HG02678 (cell line): ENCODE measurements at regions not wholly inside any gene's neighbourhood (a gene's known extent, or its start where the extent isn't known, plus 50 kb on each side); places are given as distances from the start of the nearest gene placed in this dataset.

Experiments
- ATAC-seq: cut with Tn5 transposase; IDR thresholded peaks from one replicate; pipeline ENCODE4 v1.9.1; 2021; ENCODE audit warnings: mild to moderate bottlenecking, moderate library complexity; ENCODE audit not compliant: unreplicated experiment

DNA sequence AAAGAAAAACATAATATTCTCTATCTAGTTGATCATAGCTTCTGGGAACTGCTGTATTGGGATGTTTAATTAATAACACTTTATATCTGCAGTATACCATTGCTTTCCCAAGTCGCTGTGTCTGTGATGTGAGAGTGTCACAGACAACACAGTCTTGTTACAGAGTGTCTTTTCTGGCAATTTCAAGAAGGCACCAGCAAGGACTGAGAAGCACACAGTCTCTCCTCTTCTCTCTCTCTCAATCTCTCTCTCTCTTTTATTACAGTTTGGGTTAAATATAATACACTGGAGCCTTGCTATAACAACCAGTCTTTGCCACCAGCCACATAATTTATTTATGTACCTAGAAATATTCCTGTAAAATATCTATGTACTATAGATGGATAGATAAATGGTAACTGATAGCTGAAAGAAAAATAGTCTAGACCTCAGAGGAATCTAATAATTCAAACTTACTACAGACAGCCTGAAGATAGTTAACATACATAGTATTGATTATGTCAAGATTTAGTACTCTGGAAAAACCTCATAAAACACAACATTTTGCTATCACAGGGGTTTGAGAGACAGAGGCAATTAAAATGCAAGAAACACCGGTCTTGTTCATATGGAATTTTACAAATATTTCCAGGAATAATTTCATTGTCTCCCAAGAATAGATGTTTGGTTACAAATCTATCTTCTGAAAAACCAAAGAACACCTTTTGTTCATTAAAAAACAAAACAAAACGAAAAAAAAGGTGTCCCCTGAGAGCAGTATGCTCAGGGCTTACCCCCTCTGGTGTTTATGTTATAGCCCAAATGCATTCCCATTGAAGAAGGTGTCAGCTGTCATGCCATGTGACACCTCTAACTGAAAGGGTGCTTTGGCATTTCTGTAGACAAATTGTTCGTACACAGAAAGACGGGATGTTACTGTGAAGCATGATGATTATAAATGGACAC is 507.8 kb downstream of the TBC1D4 start:
- no peak for ATAC-seq

DNA sequence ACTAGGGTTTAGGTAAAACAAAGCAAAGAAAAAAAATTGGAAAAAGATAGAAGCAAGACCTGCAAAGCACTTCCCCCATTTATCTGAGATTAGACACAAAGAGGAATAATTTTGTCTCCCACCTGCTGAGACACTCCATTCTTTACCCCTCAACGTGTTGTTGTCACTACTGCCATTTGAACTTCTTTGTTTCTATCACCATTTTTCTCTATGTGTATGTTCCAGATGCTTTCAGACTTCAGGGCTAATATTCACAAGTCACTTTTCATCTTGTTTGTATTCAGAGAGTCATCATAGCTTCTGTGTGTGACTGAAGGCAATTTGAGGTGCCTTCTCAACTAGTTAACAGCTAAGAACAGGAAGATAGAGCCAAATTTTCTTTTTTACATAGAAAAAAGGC is 512.5 kb downstream of the TBC1D4 start:
- ATAC-seq, result no peak

DNA sequence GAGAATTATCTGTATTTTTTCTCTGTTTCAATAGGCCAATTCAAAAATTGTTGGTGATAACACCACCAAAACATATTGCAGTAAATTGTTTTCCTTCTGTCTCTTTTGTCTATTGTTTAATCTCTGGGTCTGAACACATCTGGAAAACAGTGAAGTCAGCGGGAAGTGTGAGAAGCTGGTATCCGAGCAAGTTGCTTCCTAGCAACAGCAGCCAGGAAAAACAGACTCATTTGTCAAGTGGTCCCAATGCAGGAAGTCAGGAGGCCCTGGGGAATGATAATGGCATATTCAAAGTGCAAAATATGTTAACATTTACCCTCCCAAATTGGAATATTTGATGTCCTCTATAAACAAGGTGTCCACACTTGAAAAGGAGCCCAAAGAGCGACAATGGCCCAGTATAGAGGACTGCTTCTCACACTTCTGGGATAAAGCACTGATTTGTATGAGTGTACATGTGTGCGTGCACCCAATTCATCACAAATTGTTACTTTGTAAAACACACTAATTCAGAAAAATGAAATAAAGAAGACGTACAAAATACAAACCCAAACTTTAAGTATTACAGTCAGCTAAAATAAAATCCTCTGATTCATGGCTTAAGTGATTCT is 515.0 kb downstream of the TBC1D4 start:
- ATAC-seq, result no peak

DNA sequence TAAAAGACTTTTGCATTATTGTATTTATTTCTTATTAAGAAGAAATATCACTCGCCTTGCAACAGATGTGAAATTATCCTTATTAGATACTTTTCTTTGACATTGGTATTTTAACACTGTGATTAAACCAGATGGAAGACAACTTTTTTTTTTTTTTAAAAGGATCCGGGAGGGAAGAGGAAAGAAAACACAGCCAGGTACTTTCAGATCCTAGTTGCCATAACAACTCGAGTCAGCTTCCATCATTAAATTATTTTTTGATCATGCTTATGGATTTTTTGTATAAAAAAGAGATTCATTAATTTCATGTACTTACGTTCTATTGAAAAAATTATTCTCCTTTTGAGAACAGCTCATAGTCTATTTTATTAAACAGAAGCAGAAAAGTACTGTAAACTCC is 515.7 kb downstream of the TBC1D4 start:
- ATAC-seq, result no peak

DNA sequence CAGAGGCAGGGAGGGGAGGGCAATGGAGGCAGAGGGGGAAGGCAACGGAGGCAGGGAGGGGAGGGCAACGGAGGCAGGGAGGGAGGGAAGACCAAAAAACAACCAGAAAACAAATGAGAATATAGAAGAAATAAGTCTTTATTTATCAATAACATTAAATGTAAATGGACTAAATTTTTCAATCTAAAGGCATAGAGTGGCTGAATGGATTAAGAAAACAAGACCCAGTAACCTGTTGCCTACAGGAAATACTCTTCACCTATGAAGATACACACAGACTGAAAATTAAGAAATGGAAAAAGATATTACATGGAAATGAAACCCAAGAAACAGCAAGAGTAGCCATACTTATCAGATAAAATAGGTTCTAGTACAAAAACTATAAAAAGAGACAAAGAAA is 536.3 kb downstream of the TBC1D4 start:
- ATAC-seq, result no peak

DNA sequence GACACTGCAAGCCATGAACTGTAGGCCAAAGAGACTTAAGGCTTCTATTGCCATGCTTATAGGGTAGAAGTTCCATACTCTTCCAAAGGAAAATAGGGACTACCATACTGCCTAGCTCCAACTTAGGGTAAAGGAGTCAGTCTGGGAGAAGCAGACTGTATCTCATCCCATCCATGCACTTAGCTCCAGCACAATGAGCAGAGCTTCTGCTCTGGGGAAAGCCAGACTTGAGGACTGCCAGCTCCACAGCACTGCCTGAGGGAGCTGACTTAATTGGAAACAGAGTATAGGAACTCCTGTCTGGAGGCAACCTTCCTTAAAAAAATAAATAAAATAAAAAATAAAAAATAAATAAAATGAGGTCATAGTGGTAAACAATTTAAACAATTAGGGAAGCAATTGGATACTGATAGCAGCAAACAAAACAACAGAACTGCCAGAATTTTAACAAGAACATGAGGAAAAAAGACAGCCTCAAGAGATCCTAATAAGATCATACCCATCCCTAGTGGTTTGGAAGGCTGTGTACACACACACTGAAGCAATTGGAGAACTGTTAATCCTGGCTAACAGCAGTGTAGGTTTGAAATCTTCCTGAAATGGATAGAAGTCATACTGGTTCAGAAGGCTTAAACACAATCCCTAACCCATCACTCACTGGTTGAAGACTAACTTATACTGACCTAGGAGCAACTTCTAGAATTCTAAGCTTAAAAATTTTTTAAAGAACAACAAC is 550.1 kb downstream of the TBC1D4 start:
- no peak for ATAC-seq

DNA sequence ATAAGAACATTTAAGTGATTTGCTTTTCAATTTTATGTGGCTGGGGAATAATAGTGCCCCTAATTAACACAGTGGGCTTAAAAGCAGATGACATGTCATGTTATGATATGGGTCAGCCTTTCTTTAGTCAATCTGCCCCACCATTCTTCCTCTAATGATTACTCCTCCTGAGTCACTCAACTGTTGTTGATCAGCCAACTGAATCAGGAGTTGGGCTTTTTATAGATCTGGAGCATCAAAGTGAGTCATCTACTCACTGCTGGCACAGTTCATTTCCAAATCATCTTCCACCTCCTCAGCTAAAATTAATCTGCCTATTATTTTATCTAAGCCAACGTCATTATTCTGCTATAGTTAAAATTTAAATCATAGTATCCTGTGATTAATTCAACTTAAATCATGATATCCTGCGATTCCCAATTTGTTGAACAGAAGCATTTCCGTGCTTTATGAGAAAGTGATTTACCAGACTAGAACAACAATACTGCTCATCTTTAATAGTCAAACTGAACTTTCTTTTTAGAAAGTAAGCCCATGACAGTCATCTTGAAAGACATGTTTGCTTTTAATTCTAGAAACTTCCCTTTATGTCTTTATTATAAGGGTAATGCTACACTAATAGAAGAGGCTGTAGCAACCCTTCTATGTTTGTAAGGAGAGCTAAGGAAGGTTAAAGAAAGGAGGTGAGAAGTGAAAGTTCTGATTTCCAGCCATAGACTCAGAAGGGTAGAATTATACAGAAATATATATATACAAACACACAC is 551.4 kb downstream of the TBC1D4 start:
- ATAC-seq, result no peak

DNA sequence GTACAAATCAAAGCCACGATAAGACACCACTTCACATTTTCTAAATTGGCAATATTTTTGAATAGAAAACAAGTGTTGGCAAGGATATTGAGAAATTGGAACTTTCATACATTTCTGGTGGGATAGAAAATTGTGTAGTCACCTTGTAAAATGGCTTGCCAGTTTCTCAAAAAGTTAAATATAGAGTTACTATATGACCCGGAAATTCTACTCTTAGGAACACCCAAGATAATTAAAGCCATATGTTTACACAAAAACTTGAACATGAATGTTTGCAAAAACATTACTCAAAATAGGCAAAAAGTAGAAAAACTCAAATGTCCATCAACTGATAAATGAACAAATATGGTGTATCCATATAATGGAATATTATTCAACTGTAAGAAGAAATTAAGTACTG is 552.5 kb downstream of the TBC1D4 start:
- ATAC-seq, result no peak

DNA sequence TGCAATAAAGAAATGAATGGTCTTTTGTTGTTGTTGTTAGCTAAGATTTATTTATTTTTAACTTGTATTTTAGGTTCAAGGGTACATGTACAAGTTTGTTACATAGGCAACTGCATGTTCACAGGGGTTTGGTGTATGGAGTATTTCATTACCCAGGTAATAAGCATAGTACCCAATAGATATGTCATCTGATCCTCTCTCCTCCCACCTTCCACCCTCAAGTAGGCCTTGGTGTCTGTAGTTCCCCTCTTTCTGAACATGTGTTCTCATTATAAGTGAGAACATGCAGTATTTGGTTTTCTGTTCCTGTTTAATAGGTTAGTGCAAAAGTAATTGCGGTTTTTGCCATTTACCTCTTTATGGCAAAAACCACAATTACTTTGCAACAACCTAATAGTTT is 554.1 kb downstream of the TBC1D4 start:
- ATAC-seq, result no peak

DNA sequence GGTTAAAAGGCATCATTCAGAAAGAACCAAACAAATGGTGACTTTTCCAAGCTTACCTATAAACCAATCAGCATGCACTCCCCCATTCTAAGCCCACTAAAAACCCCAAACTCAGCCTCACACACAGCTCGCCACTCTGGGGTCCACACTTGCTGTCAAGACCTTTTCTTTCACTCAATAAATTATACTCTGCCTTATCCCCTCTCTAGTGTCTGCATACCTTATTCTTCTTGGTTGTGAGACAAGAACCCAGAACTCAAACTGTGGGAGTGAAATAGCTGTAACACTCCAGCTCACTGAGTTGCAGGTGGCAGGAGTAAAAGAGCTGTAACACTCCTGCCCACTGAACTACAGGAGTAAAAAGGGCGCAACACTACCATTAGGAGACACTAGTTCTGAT is 559.0 kb downstream of the TBC1D4 start:
- ATAC-seq, result no peak

DNA sequence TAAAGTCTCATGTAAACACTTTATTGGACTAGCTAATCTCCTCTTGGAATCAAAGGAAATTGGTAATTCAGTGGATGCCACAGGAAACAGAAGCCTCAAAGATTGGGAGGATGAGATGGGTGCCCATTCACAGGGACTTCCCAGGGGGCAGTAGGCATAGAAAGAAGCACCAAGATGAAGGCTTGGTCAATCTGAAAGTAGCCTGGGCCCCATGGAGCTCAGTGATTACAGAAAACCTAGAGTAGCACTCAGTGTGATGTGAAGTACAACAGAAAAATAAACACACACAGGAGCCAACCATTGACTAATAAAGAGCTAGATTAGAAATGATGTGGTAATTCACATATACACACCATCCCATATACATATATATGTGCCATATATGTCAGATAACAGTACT is 560.6 kb downstream of the TBC1D4 start:
- ATAC-seq, result no peak

DNA sequence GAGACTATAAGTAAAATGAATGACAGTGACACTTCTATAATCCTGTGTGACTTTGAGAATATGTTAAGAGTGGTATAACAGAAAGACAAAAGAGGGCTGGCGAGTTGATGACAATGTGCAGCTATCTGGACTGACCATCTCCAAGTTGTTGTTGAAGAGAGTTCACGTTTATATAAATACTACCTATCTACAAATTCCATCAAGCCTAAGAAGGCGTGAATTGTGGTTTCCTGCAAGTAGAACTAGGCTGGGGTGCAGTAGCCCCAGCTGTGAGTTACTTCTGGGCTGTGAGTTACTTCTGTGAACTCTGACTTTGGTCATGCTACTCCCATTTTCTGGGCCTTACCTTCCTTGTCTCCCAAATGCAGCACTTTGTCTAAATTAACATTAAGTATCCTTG is 561.0 kb downstream of the TBC1D4 start:
- ATAC-seq, result no peak

DNA sequence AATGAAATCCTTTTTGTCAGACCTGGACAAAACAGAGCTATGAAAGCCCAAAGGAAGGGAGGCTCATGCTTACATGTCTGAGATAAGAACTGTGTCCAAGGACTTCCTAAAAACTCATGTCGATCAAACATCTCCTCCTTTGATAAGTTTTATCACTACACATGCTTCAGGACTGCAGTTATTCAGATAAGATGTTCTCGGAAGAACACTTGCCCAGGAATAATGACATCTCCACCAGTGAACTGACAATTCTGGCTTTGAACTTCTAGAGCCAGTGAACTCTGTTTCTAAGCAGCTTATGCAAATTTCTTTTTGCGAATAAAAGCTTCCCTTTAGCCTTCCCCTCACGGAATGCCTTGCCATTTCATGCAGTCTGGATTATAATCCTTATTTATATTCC is 561.6 kb downstream of the TBC1D4 start:
- ATAC-seq, result no peak

DNA sequence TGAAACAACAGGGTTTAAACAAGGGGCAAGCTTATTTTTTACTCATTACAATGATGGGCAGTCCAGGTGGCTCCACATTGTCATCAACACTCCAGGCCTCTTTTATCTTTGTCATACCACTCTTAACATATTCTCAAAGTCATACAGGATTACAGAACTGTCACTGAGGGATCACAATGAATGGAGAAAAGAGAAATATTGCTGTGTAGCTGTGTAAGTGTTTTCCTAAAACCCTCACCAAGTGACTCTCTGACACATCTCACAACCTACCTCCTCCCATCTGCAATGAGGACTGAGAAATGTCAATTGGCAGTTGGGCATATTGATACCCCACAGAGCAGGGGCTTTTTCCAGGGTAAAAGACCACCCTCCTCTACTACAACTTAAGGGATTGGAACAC is 562.1 kb downstream of the TBC1D4 start:
- ATAC-seq, result no peak

DNA sequence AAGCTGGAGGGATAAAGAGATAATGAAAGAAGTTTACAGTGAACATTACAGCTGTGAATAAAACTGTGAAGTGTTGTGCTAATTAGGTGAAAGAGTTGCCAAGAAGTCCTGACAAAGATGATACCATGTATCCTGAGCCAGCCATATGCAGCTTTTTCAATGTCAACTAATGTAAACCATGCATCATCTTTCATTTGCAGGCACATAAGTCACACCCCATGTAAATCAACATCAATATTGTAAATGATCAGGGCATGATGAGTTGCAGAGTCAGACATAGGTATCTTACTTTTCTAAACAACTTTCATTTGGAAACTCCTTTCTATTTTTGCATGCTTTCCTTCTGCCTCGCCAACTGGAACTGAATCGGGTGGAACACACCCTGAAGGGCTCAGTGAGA is 569.1 kb downstream of the TBC1D4 start:
- ATAC-seq, result no peak

DNA sequence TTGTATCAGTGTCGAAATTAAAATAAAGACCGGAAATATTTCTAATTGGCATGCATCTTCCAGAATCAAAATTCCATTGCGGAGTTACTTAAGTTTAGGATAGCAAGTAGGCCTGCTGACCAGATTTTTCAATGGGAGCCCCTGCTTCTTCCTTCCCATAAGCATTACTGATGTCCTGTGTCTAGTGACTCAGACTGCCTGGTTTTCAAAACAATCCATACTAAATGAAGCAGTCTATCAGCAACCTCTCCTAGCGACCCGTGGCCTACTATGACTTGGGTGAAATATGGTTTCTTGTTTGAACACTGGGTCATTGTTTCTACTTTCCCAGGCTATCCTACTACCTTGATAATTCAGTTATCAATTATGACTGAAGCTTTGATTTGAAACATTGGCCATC is 571.6 kb downstream of the TBC1D4 start:
- ATAC-seq, result no peak

DNA sequence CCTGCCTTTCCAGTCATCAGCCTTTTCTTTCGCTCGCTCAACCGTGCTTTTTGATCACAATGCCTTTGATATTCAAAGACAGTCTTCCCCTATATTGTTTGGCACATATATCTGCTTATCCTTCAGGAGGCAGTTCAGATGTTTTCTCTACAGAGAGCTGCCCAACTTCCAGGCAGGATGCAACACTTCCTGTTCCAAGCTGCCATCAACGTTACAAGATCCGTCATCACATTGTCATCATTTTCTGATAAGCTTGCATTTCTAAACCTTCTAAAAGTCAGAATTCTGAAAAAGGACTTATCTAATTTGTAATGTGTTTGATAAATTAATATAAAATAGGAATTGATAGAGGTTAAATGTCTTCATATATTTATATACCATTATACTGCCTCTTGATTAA is 574.2 kb downstream of the TBC1D4 start:
- ATAC-seq, result no peak

DNA sequence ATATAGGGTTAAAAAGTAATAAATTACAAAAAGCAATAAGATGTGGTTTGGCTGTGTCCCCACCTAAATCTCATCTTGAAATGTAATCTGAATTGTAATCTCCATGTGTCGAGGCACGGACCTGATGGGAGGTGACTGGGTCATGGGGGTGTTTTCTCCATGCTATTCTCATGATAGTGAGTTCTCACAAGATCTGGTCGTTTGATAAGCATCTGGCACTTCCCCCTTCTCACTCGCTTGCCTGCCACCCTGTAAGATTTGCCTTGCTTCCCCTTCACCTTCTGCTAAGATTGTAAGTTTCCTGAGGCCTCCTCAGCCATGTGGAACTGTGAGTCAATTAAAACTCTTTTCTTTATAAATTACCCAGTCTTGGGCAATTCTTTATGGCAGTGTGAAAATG is 577.4 kb downstream of the TBC1D4 start:
- no peak for ATAC-seq

DNA sequence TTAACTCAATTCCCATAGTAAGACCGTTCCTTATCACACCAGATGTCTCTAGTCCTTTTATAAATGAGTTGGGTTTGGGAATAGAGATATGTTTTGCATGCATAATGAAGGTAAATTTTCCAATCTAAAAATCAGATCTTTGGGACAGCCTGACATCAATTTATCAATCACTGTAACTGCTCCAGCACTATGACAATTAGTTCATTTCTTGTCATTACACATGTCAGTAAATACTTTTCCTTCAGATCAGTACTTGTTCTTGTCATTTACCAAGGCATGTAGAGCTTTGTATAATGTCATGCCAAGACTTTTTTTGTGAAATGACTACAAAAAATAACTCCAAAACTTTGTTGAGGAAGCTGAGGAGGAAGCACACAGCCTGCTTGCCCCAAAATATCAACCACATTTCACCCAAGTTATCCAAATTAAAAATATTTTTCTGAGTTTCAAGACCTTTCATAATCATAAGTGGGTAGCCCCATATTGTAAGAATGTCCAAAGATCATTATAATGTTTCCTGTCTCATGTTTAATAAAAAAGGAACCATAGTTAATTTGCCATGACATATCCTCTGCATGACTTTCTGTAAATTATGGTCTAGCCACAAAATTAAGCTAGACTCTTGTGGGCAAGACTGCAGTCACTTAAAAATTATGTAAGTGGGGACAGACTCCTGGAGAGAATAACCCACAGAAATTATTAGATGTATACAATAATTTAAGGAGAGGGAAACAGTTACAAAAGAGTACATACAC is 586.8 kb downstream of the TBC1D4 start:
- no peak for ATAC-seq

DNA sequence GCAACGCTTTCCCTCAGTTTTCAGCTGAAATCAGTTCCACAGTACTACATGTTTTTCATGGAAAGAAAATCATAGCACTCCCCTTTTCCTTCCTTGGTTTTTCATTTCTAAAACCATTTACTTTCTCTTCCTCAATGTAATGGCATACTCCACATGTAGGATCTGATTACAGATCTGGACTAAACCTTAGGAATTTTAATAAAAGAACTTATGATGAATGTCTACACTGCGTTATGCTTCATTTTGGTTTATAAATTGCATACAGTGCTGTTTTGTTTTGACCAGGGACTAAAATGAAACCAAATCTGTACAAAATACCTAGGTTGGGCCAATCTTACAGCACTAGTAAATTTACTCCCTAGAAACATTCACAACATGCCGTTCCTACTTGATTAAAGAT is 589.9 kb downstream of the TBC1D4 start:
- ATAC-seq, result no peak
